Prostate gland (tissue), 2 donors: ENCODE measurements at regions not wholly inside any gene's neighbourhood (a gene's known extent, or its start where the extent isn't known, plus 50 kb on each side); places are given as distances from the start of the nearest gene placed in this dataset.

Experiments
- CTCF ChIP-seq, 4 experiments: fragments of 200-600 bp in 2 of 4; fragments of 450-650 bp in 2 of 4; sonication (generic) in 2 of 4; IDR thresholded peaks; 1 replicate in 3 of 4; 2 replicates in 1 of 4; pipeline ENCODE4 v1.5.1; 2016 to 2019; ENCODE audit warnings: antibody characterized with exemption in 4 of 4, mild to moderate bottlenecking in 2 of 4, moderate library complexity in 2 of 4
- POLR2A ChIP-seq: fragments of 450-650 bp; IDR thresholded peaks from one replicate; pipeline ENCODE4 v1.6.1; 2016; ENCODE audit warnings: antibody characterized with exemption, mild to moderate bottlenecking
- POLR2AphosphoS5 ChIP-seq: sonication (generic); formaldehyde crosslinking; IDR thresholded peaks from one replicate; pipeline ENCODE4 v1.6.1; 2017; ENCODE audit warnings: antibody characterized with exemption

- TF ChIP-seq CTCF (IDR thresholded peaks at IDR 0.05) (no peak), POLR2A (no peak), POLR2AphosphoS5 (no peak)
These were observed 677.3 kb upstream of the FTMT start for GRCh38 chr5:121174351-121174750.
